Smooth muscle cell (in vitro differentiated cells): ENCODE measurements at regions not wholly inside any gene's neighbourhood (a gene's known extent, or its start where the extent isn't known, plus 50 kb on each side); places are given as distances from the start of the nearest gene placed in this dataset.

Experiments used
- DNase-seq: peaks from one replicate; lab custom pipeline; 2025; ENCODE audit not compliant: unreplicated experiment; lab: John Stamatoyannopoulos, UW
- H2AFZ ChIP-seq: fragments of 200-600 bp; sonication (generic); 2 replicates; pipeline ENCODE4 v1.6.0; 2016; ENCODE audit warnings: antibody characterized with exemption, low read depth, mild to moderate bottlenecking
- H3F3A ChIP-seq: fragments of 200-600 bp; sonication (generic); 2 replicates; pipeline ENCODE4 v1.6.0; 2017; ENCODE audit warnings: antibody characterized with exemption, low read depth
- H3K27ac ChIP-seq: fragments of 200-600 bp; sonication (generic); 2 replicates; pipeline ENCODE4 v1.5.1; 2016; ENCODE audit warnings: low read depth, mild to moderate bottlenecking
- H3K27me3 ChIP-seq: fragments of 200-600 bp; sonication (generic); 2 replicates; pipeline ENCODE4 v1.6.1; 2016; ENCODE audit warnings: low read depth, mild to moderate bottlenecking
- H3K36me3 ChIP-seq: fragments of 200-600 bp; sonication (generic); 2 replicates; pipeline ENCODE4 v1.5.1; 2016; ENCODE audit warnings: low read depth
- H3K4me1 ChIP-seq: fragments of 200-600 bp; sonication (generic); 2 replicates; pipeline ENCODE4 v1.5.1; 2016; ENCODE audit warnings: low read depth
- H3K4me2 ChIP-seq: fragments of 200-600 bp; sonication (generic); 2 replicates; pipeline ENCODE4 v1.6.0; 2016; ENCODE audit warnings: mild to moderate bottlenecking
- H3K4me3 ChIP-seq: fragments of 200-600 bp; sonication (generic); 2 replicates; pipeline ENCODE4 v1.5.1; 2016; ENCODE audit warnings: mild to moderate bottlenecking
- H3K79me2 ChIP-seq: fragments of 200-600 bp; sonication (generic); 2 replicates; pipeline ENCODE4 v1.6.0; 2016; ENCODE audit warnings: low read depth, mild to moderate bottlenecking
- H3K9ac ChIP-seq: fragments of 200-600 bp; sonication (generic); 2 replicates; pipeline ENCODE4 v1.6.0; 2016; ENCODE audit warnings: low read depth
- H3K9me3 ChIP-seq: fragments of 200-600 bp; sonication (generic); replicated peaks from 2 replicates; pipeline ENCODE4 v1.5.1; 2016; ENCODE audit warnings: low read depth
- H4K20me1 ChIP-seq: fragments of 200-600 bp; sonication (generic); 2 replicates; pipeline ENCODE4 v1.6.0; 2016; ENCODE audit warnings: low read depth
- WGBS: methylation state at CpG from one replicate; pipeline ENCODE4 v1.1.7; 2016; ENCODE audit warnings: low lambda C conversion rate; 5-methylcytosine and 5-hydroxymethylcytosine counted together
- TF ChIP-seq, protein P1 (sequence below): fragments of 200-600 bp; sonication (generic); IDR thresholded peaks from 2 replicates; pipeline ENCODE4 v1.5.1; 2017; ENCODE audit warnings: borderline replicate concordance, mild to moderate bottlenecking, antibody characterized with exemption; ENCODE audit not compliant: insufficient read depth, poor library complexity, severe bottlenecking

- Histone ChIP-seq H3K4me2 (no peak overlapping the region), H3K79me2 (no peaks in the 10 kb centered on the region), H3K9ac (no peak overlapping the region), H3K27ac (no peak overlapping the region), H3K36me3 (no peaks in the 10 kb centered on the region), H3F3A (no peaks in the 10 kb centered on the region), H2AFZ (no peak overlapping the region), H4K20me1 (no peaks in the 10 kb centered on the region), H3K27me3 (no peaks in the 10 kb centered on the region), H3K4me3 (no peak overlapping the region), H3K9me3 (peaks cover 14% of the 10 kb centered on the region), H3K4me1 (no peaks in the 10 kb centered on the region)
- 71% methylated on average over 2 of the region's 2 CpGs for WGBS
- TF ChIP-seq, protein P1, sequence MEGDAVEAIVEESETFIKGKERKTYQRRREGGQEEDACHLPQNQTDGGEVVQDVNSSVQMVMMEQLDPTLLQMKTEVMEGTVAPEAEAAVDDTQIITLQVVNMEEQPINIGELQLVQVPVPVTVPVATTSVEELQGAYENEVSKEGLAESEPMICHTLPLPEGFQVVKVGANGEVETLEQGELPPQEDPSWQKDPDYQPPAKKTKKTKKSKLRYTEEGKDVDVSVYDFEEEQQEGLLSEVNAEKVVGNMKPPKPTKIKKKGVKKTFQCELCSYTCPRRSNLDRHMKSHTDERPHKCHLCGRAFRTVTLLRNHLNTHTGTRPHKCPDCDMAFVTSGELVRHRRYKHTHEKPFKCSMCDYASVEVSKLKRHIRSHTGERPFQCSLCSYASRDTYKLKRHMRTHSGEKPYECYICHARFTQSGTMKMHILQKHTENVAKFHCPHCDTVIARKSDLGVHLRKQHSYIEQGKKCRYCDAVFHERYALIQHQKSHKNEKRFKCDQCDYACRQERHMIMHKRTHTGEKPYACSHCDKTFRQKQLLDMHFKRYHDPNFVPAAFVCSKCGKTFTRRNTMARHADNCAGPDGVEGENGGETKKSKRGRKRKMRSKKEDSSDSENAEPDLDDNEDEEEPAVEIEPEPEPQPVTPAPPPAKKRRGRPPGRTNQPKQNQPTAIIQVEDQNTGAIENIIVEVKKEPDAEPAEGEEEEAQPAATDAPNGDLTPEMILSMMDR, result no peak
- no peak for DNase-seq
Observed at GRCh38 chr10:130858626-130859025, 452.9 kb downstream of the TCERG1L start.

- Histone ChIP-seq H3K4me2 (no peak overlapping the region), H3K9me3 (peaks cover 10% of the 10 kb centered on the region), H3F3A (no peaks in the 10 kb centered on the region), H3K27ac (no peak overlapping the region), H2AFZ (no peak overlapping the region), H3K9ac (no peak overlapping the region), H3K4me1 (no peaks in the 10 kb centered on the region), H3K79me2 (no peaks in the 10 kb centered on the region), H4K20me1 (no peaks in the 10 kb centered on the region), H3K27me3 (no peaks in the 10 kb centered on the region), H3K36me3 (no peaks in the 10 kb centered on the region), H3K4me3 (no peak overlapping the region)
- no peak for DNase-seq
- 93% methylated on average over 6 of the region's 6 CpGs for WGBS
- TF ChIP-seq, protein P1, result no peak
Observed at GRCh38 chr10:130859427-130859826, 452.1 kb downstream of the TCERG1L start.

DNA sequence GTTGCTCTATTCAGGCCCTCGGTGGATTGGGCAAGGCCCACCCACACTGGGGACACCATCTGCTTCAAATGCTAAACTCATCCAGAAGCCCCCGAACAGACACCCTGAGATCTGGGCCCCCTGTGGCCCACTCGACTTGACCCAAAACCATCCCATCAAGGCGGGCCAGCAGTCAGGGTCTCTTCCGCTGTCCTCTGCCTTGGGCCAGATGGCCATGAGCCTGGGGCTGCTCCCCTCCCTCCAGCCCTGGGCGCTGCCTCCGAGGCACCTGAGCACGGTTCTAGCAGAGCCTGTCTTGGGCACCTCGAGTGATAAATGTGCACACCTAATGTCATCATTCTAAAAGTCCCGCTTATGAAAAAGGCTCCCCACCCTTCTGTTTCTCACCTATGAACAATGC is 449.4 kb downstream of the TCERG1L start:
- Histone ChIP-seq H3K4me2 (no peak overlapping the region), H3K4me3 (no peak overlapping the region), H3K27ac (no peak overlapping the region), H4K20me1 (no peaks in the 10 kb centered on the region), H3K9me3 (no peaks in the 10 kb centered on the region), H3K36me3 (no peaks in the 10 kb centered on the region), H3K9ac (no peak overlapping the region), H3K27me3 (no peaks in the 10 kb centered on the region), H3K4me1 (no peaks in the 10 kb centered on the region), H3K79me2 (no peaks in the 10 kb centered on the region), H2AFZ (no peak overlapping the region), H3F3A (no peaks in the 10 kb centered on the region)
- 95% methylated on average over 10 of the region's 10 CpGs for WGBS
- TF ChIP-seq, protein P1, result no peak
- DNase-seq, result no peak

DNA sequence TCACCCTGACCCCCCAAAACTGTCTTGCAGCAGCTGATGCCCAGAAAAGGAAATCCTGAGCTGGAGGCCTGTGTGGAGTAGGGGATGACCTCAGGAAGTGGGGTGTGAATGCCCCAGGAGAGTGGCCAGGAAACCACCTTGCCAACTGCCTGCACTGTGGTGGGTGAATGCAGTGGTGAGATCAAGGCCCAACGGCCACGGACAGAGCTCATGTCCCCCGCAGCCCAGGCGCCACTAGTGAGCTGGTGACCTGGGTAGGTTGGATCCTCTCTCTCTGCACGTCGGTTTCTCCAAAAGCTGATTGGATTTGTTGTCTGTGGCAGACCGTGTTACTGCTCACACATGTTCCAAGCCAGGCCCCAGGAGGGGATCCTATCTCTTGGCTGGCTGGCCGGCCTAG is 448.9 kb downstream of the TCERG1L start:
- H3F3A ChIP-seq, result no peaks in the 10 kb centered on the region
- no peak overlapping the region for H3K4me2 ChIP-seq
- H3K79me2 ChIP-seq, result no peaks in the 10 kb centered on the region
- H2AFZ ChIP-seq, result no peak overlapping the region
- no peaks in the 10 kb centered on the region for H3K4me1 ChIP-seq
- H3K9me3 ChIP-seq, result no peaks in the 10 kb centered on the region
- H3K27ac ChIP-seq, result no peak overlapping the region
- H4K20me1 ChIP-seq, result no peaks in the 10 kb centered on the region
- WGBS, result 91% methylated on average over 8 of the region's 8 CpGs
- no peak overlapping the region for H3K9ac ChIP-seq
- TF ChIP-seq, protein P1, result no peak
- no peak for DNase-seq
- H3K36me3 ChIP-seq, result no peaks in the 10 kb centered on the region
- H3K27me3 ChIP-seq, result no peaks in the 10 kb centered on the region
- no peak overlapping the region for H3K4me3 ChIP-seq
